T follicular helper cell (primary cell): ENCODE measurements at regions not wholly inside any gene's neighbourhood (a gene's known extent, or its start where the extent isn't known, plus 50 kb on each side); places are given as distances from the start of the nearest gene placed in this dataset.
"Not testable (repeated sequence)": the region's sequence is repeated elsewhere in the genome, so short reads cannot be mapped to it uniquely, and the experiment has no call there.

Experiments used
- DNase-seq: peaks from one replicate; pipeline ENCODE4 v3.0.0-alpha.2; 2020; ENCODE audit warnings: low read depth

DNA sequence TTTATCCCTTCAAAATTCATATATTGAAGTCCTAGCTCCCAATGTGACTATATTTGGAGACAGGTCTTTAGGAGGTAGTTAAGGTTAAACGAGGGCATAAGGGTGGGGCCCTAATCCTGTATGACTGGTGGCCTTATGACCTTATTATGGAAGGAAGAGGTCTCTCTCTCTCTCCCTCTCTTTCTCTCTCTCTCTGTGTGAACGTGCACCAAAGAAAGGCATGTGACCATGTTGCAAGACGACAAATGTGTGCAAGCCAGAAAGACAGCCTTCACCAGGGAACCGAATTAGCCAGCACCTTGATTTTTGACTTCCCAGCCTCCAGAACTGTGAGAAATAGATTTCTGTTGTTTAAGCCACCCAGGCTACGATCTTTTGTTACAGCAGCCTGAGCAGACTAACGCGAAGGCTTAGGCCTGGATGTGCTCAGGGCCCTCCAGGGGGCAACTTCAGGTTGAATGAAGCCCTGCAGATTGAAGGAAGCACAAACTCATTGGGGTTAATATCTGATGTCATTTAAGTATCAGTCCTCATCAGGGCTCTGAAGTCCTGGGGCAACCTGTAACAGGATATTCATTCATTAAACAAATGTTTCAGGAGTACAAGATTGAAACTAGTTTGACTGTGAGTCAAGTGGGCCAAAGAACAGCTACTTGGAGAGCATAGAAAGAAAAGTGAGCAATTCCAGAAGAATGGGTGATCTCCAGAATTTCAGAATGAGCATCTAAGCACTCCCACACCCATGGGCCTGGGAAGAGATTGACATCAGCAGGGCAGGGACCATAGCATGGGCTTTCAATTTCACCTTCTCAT is 157.4 kb upstream of the TNFAIP3 start:
- no peak for DNase-seq

- DNase-seq: no peak
Observed at GRCh38 chr6:137711972-137712371, 155.1 kb upstream of the TNFAIP3 start.

GRCh38 chr6:137712587-137712986 is 154.5 kb upstream of the TNFAIP3 start:
- DNase-seq: no peak

DNA sequence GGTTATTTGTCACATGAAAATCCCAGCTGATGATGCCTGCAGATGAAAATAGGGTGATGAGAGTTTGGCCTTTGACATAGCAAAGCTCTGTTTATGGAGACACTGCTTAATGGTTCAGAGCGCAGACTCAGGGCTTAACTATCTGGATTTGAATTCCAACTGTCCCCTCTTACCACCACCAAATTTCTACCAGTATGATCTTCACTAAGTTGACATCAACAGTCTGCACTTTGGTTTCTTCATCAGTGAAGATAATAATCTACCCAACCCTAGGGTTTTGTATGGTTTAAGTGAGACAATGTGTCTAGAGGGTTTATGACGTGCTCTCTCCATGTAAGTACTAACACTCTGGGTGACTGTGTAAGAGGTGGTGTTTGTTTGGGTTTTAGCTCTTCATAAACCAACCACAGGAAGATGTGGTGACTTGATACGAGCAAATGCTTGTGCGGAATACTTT is 151.4 kb upstream of the TNFAIP3 start:
- peak; percentile 15 for DNase-seq

DNA sequence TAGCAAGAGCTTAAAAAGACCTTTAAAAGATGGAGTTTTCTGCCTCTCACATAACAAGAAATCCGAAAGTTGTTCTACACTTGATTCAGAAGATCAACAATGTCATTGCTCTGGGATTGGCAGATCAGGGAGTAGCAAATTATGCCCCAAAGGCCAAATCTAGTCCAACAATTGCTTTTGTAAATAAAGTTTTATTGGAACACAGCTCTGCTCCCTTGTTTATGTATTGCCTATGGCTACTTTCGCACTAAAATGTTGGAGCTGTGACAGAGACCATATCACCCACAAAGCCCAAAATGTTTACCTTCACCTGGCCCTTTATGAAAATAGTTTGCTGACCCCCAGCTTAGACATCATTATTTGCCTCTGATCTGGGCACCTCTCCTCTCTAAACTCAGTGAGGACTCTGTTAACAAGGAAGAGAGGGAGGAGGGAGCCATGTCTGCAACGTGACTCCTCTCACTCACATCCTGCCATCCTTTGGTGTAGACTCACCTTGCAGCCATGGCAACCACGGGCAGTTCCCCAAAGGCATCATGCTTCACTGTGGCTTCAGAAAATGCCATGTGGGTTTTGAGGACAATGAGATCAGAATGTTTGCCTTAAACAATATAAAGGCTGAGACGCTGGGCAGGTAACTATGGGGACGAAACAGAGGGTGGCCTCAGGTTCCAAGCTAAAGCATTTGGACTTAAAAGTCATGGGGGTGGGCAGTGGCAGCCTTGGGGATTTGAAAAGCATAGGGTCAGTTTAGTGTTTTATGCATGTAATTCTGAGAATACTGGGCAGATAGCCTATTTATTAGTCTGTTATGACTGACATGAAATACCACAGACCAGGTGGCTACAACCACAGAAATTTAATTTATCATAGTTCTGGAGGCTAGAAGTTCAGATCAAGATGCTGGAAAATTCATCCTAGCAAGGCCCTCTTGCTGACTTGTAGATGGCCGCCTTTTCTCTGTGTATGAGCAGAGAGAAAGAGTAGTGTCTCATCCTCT is 149.7 kb upstream of the TNFAIP3 start:
- DNase-seq: peak; percentile 64

DNA sequence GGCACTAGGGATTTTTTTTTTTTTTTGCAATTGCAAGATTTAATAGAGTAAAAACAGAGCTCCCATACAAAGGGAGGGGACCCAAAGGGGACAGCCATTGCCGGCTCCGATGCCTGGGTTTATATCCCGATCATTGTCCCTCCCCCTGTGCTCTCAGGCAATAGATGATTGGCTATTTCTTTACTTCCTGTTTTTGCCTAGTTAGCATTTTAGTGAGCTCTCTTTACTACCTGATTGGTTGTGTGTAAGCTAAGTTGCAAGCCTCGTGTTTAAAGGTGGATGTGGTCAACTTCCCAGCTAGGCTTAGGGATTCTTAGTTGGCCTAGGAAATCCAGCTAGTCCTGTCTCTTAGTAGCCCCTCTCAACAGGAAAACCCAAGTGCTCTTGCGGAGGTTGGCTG is 148.2 kb upstream of the TNFAIP3 start:
- not testable (repeated sequence) for DNase-seq

- no peak for DNase-seq
Observed at GRCh38 chr6:137722749-137723272, 144.2 kb upstream of the TNFAIP3 start.

DNA sequence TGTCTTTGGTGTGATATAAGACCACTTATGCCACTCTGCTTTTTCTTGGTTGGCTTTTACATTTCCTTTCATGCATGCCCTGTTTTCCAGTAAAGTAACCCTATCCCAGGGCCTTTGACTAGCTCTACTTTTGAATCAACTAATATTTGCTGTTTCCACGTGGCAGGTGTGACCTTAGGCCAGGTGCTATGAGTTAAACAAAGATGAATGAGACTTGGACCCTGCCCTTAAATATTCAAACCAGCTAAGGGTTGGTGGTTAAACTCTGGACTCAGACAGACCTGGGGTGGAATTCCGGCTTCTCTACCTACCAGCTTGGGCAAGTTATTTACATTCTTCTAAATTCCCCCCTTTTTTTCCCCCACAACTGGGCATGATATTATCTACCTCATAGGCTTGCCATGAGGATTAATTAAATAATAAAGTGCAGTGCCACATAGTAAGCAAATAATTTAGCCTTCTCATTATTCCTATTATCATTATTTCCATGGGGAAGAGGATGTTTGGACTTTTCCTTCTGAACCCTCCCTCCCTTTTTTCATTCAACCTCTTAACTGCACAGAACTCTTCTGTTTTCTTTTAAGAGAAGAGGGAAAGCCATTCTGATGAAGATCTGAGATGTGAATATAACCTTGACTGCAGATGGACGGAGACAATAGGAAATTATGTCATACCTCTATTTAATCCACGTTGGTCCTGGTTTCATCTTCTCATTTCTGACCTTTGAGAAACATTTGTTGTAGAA is 143.6 kb upstream of the TNFAIP3 start:
- no peak for DNase-seq

- no peak for DNase-seq
Observed at GRCh38 chr6:137724018-137724403, 143.0 kb upstream of the TNFAIP3 start.

DNA sequence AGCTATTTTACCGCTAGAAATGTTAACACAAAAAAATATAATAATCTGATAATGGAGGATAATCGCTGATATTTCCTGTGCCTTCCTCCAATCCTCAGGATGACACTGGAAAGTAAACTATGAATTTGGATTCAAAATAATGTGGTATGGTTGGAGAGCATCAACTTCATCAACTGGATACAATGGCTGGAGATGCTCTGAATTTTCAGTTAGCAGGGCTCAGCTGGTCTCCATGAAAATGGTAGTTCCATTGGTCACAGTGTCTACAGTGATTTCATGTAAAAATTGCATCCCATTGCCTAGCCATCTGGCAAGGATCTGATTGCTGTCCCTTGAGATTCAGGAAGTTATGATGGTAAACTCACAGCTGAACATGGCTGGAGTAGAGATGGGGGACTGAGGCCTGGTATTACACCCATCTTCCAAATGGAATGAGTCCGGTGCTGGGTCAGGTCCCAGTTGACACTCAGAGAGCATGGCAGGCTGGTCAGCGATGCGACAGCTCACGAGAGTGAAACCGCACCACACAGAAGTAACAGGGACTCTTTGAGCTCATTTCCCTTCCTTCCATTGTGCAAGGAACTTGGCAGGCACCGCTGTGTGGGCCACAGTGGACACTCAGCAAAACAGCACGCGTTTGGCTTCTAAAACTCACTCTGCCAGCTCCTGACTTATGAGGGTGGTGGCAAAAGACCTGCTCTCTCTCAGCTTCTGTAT is 142.4 kb upstream of the TNFAIP3 start:
- DNase-seq: no peak

DNA sequence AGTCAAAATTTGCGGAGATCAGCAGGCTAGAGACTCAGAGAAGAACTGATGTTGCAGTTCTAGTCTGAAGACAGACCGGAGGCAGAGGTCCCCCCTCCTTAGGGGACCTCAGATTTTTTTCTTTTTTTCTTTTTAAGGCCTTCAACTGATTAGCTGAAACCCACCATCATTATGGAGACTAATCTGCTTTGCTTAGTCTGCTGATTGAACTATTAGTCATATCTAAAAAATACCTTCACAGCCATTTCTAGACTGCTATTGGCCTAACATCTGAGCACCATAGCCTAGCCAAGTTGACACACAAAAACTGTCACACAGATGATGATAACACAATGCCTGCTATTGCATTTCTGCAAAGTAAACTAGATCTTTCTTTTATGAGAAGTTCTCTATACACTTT is 141.1 kb upstream of the TNFAIP3 start:
- DNase-seq: no peak

DNA sequence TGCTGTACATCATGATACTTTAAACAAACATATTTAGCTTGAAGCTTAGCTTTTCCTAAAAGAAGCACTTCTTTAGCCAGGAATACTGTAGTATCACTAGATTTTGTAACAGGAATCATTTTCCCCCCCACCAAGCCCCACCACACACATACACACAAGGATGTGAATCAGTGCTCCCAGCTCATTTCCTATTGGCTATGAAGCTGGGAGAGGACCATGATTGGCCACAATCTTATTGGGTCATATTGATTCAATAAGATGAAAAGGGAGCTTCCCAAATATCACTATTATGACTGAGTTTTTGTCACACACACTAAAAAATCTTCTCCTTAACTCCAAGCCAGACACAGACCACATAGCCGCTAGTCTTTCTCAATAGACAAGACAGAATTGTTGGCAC is 140.5 kb upstream of the TNFAIP3 start:
- no peak for DNase-seq

- no peak for DNase-seq
Observed at GRCh38 chr6:137727216-137727765, 139.8 kb upstream of the TNFAIP3 start.

GRCh38 chr6:137728386-137729349 is 138.4 kb upstream of the TNFAIP3 start:
- no peak for DNase-seq

GRCh38 chr6:137729866-137730629 is 137.0 kb upstream of the TNFAIP3 start:
- DNase-seq: no peak

DNA sequence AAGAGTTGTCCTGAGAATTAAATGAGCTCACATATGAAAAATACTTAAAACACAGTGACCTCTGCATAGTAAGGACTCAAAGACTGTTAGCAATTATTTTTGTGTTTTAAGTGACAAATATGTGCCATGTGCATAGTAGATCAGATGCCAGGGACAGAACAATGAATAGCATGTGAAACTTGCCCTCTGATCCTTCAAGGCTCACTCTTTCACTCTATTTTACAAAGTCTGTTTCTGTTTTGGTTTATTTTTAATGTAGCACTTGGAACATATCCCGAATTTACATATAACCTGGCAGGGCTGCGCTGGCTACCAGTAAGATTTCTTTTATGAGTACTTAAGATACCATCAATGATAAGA is 135.5 kb upstream of the TNFAIP3 start:
- DNase-seq: no peak

GRCh38 chr6:137731960-137732616 is 135.0 kb upstream of the TNFAIP3 start:
- no peak for DNase-seq

DNA sequence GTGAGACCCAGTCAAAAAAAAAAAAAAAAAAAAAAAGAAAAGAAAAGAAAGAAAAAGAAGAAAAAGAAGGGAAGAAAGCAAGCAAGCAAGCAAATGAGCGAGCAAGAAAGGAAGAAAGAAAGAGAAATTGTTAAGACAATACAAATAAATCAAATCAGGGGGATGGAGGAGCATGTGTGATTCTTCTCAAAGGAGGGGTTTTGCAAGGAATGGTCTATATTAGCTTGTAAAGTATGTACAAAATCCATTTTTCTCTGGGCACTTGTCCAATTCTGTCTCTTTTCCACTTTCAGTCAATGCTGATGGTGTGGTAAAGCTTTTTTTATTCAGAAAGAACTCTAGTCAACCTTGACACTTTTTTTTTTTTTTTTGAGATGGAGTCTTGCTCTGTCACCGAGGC is 133.7 kb upstream of the TNFAIP3 start:
- DNase-seq: no peak
